ENCODE measurements at regions not wholly inside any gene's neighbourhood (a gene's known extent, or its start where the extent isn't known, plus 50 kb on each side); places are given as distances from the start of the nearest gene placed in this dataset.

GRCh38 chr5:164844348-164844747 is 1338.9 kb downstream of the MAT2B start:
- Histone ChIP-seq H3K36me3 (ENCODE audit: insufficient read depth, low read length) (no peaks in the 10 kb centered on the region), H4K20me1 (ENCODE audit: insufficient read depth) (no peaks in the 10 kb centered on the region), H3K27me3 (ENCODE audit: insufficient read depth, low read depth, low read length) (no peaks in the 10 kb centered on the region), H3K4me3 (ENCODE audit: low read length) (no peak overlapping the region), H3K27ac (ENCODE audit: low read length) (no peak overlapping the region), H2AFZ (ENCODE audit: low read depth, low read length) (no peak overlapping the region), H3K9me2 (ENCODE audit: insufficient read depth, low read length) (no peaks in the 10 kb centered on the region), H3K4me2 (ENCODE audit: low read length) (no peak overlapping the region), H3K9me3 (ENCODE audit: low read length) (no peaks in the 10 kb centered on the region), H3F3A (ENCODE audit: insufficient read depth, low read length, poor library complexity, severe bottlenecking) (no peaks in the 10 kb centered on the region), H3K79me2 (replicated peaks; ENCODE audit: insufficient read depth, low read length) (no peaks in the 10 kb centered on the region), H3K9ac (ENCODE audit: low read length) (no peak overlapping the region)
- TF ChIP-seq EP300 (conservative IDR thresholded peaks at IDR 0.05; ENCODE audit: poor library complexity, severe bottlenecking) (no peak), EZH2 (IDR thresholded peaks at IDR 0.05; ENCODE audit: borderline replicate concordance, insufficient read depth, low read length, poor library complexity, severe bottlenecking) (no peak), CTCF (IDR thresholded peaks at IDR 0.05; ENCODE audit: poor library complexity, severe bottlenecking) (no peak), RAD21 (conservative IDR thresholded peaks at IDR 0.05) (no peak), POLR2AphosphoS5 (IDR thresholded peaks at IDR 0.05) (no peak), MXI1 (conservative IDR thresholded peaks at IDR 0.05; ENCODE audit: poor library complexity, severe bottlenecking) (no peak), SMC3 (conservative IDR thresholded peaks at IDR 0.05; ENCODE audit: poor library complexity) (no peak), TAF1 (IDR thresholded peaks at IDR 0.05; ENCODE audit: low read depth) (no peak)
- TF ChIP-seq, protein P1, sequence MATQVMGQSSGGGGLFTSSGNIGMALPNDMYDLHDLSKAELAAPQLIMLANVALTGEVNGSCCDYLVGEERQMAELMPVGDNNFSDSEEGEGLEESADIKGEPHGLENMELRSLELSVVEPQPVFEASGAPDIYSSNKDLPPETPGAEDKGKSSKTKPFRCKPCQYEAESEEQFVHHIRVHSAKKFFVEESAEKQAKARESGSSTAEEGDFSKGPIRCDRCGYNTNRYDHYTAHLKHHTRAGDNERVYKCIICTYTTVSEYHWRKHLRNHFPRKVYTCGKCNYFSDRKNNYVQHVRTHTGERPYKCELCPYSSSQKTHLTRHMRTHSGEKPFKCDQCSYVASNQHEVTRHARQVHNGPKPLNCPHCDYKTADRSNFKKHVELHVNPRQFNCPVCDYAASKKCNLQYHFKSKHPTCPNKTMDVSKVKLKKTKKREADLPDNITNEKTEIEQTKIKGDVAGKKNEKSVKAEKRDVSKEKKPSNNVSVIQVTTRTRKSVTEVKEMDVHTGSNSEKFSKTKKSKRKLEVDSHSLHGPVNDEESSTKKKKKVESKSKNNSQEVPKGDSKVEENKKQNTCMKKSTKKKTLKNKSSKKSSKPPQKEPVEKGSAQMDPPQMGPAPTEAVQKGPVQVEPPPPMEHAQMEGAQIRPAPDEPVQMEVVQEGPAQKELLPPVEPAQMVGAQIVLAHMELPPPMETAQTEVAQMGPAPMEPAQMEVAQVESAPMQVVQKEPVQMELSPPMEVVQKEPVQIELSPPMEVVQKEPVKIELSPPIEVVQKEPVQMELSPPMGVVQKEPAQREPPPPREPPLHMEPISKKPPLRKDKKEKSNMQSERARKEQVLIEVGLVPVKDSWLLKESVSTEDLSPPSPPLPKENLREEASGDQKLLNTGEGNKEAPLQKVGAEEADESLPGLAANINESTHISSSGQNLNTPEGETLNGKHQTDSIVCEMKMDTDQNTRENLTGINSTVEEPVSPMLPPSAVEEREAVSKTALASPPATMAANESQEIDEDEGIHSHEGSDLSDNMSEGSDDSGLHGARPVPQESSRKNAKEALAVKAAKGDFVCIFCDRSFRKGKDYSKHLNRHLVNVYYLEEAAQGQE (IDR thresholded peaks at IDR 0.05; ENCODE audit: borderline replicate concordance) = no peak

DNA sequence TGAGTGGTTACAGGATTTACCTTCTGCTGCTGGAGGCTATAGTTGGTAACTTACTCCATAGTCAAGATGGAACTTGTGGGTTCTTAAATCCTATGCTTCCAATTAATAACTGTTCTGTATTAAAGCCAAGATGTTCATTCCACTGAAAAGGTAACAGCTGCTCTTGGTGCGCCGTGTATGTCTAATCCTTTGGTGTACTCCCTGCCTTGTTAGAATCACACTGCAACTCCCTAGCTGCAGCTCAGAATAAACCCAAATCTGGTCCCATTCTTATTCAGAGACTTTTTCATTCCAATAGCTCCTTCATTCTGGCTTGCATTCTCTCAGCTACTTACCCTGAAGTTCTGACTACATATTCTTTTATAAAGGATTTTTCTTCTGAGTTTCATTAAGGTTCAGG is 1355.5 kb downstream of the MAT2B start:
- no peaks in the 10 kb centered on the region for H3K36me3 ChIP-seq (ENCODE audit: insufficient read depth, low read length)

More for the DNA sequence above, 1355.5 kb downstream of the MAT2B start:
- no peaks in the 10 kb centered on the region for H3K9me2 ChIP-seq (ENCODE audit: insufficient read depth, low read length)
- H2AFZ ChIP-seq (ENCODE audit: low read depth, low read length) = no peak overlapping the region
- H3K27ac ChIP-seq (ENCODE audit: low read length) = no peak overlapping the region
- H3K4me2 ChIP-seq (ENCODE audit: low read length) = no peak overlapping the region
- H3K9ac ChIP-seq (ENCODE audit: low read length) = no peak overlapping the region
- H3K27me3 ChIP-seq (ENCODE audit: insufficient read depth, low read depth, low read length) = no peaks in the 10 kb centered on the region
- no peaks in the 10 kb centered on the region for H3F3A ChIP-seq (ENCODE audit: insufficient read depth, low read length, poor library complexity, severe bottlenecking)
- TF ChIP-seq, protein P1 (IDR thresholded peaks at IDR 0.05; ENCODE audit: borderline replicate concordance) = no peak
- TF ChIP-seq TAF1 (IDR thresholded peaks at IDR 0.05; ENCODE audit: low read depth) = no peak
- TF ChIP-seq POLR2AphosphoS5 (IDR thresholded peaks at IDR 0.05) = no peak
- no peak for TF ChIP-seq SMC3 (conservative IDR thresholded peaks at IDR 0.05; ENCODE audit: poor library complexity)
- TF ChIP-seq EZH2 (IDR thresholded peaks at IDR 0.05; ENCODE audit: borderline replicate concordance, insufficient read depth, low read length, poor library complexity, severe bottlenecking) = no peak
- TF ChIP-seq CTCF (IDR thresholded peaks at IDR 0.05; ENCODE audit: poor library complexity, severe bottlenecking) = no peak
- no peak for TF ChIP-seq RAD21 (conservative IDR thresholded peaks at IDR 0.05)
- TF ChIP-seq MXI1 (conservative IDR thresholded peaks at IDR 0.05; ENCODE audit: poor library complexity, severe bottlenecking) = no peak
- TF ChIP-seq EP300 (conservative IDR thresholded peaks at IDR 0.05; ENCODE audit: poor library complexity, severe bottlenecking) = no peak
- no peak overlapping the region for H3K4me3 ChIP-seq (ENCODE audit: low read length)
- H3K79me2 ChIP-seq (replicated peaks; ENCODE audit: insufficient read depth, low read length) = no peaks in the 10 kb centered on the region
- H4K20me1 ChIP-seq (ENCODE audit: insufficient read depth) = no peaks in the 10 kb centered on the region
- H3K9me3 ChIP-seq (ENCODE audit: low read length) = no peaks in the 10 kb centered on the region
